Breast epithelium (tissue), 3 donors: ENCODE measurements at regions not wholly inside any gene's neighbourhood (a gene's known extent, or its start where the extent isn't known, plus 50 kb on each side); places are given as distances from the start of the nearest gene placed in this dataset.

ENCODE experiments used
- POLR2A ChIP-seq: fragments of 450-650 bp; IDR thresholded peaks from one replicate; pipeline ENCODE4 v1.6.1; 2016; ENCODE audit warnings: antibody characterized with exemption, mild to moderate bottlenecking, moderate library complexity
- POLR2AphosphoS5 ChIP-seq, 3 donors: sonication (generic); formaldehyde crosslinking; IDR thresholded peaks; one replicate each; pipeline ENCODE4 v1.6.1; 2017; ENCODE audit warnings: antibody characterized with exemption in 3 of 3
- TF ChIP-seq, protein P1 (sequence below), 3 donors: fragments of 450-650 bp; IDR thresholded peaks; one replicate each; pipeline ENCODE4 v1.5.1; 2016 to 2017; ENCODE audit warnings: antibody characterized with exemption in 3 of 3, mild to moderate bottlenecking in 3 of 3, moderate library complexity in 3 of 3

DNA sequence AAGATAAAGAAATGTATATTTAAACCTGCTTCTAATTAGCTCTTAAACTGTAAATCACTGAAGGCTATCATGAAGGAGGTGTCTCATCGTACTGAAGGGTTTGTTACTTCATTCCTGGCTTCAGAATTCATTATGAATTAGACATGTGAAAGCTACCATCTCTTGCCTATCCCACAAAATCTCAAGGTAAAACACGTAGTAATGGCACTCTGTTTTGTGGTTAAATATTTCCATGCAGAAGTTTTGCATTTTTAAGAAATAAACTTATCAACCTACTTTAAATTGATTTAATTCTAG, 490.7 kb upstream of the NUDT12 start:
- TF ChIP-seq POLR2A = no peak
- TF ChIP-seq, protein P1, sequence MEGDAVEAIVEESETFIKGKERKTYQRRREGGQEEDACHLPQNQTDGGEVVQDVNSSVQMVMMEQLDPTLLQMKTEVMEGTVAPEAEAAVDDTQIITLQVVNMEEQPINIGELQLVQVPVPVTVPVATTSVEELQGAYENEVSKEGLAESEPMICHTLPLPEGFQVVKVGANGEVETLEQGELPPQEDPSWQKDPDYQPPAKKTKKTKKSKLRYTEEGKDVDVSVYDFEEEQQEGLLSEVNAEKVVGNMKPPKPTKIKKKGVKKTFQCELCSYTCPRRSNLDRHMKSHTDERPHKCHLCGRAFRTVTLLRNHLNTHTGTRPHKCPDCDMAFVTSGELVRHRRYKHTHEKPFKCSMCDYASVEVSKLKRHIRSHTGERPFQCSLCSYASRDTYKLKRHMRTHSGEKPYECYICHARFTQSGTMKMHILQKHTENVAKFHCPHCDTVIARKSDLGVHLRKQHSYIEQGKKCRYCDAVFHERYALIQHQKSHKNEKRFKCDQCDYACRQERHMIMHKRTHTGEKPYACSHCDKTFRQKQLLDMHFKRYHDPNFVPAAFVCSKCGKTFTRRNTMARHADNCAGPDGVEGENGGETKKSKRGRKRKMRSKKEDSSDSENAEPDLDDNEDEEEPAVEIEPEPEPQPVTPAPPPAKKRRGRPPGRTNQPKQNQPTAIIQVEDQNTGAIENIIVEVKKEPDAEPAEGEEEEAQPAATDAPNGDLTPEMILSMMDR (IDR thresholded peaks at IDR 0.05) = no peak
- no peak for TF ChIP-seq POLR2AphosphoS5 (IDR thresholded peaks at IDR 0.05)
